HTR-8/SVneo (cell line): ENCODE measurements at regions not wholly inside any gene's neighbourhood (a gene's known extent, or its start where the extent isn't known, plus 50 kb on each side); places are given as distances from the start of the nearest gene placed in this dataset.

Experiments
- DNase-seq: peaks from one replicate; pipeline ENCODE4 v3.0.0; 2011; ENCODE audit warnings: low spot score, mixed read lengths; ENCODE audit not compliant: insufficient read length
- FAIRE-seq: peaks from 2 replicates; lab custom pipeline; 2011; peaks lifted over from hg19 to GRCh38; lab: Jason Lieb, UNC

DNA sequence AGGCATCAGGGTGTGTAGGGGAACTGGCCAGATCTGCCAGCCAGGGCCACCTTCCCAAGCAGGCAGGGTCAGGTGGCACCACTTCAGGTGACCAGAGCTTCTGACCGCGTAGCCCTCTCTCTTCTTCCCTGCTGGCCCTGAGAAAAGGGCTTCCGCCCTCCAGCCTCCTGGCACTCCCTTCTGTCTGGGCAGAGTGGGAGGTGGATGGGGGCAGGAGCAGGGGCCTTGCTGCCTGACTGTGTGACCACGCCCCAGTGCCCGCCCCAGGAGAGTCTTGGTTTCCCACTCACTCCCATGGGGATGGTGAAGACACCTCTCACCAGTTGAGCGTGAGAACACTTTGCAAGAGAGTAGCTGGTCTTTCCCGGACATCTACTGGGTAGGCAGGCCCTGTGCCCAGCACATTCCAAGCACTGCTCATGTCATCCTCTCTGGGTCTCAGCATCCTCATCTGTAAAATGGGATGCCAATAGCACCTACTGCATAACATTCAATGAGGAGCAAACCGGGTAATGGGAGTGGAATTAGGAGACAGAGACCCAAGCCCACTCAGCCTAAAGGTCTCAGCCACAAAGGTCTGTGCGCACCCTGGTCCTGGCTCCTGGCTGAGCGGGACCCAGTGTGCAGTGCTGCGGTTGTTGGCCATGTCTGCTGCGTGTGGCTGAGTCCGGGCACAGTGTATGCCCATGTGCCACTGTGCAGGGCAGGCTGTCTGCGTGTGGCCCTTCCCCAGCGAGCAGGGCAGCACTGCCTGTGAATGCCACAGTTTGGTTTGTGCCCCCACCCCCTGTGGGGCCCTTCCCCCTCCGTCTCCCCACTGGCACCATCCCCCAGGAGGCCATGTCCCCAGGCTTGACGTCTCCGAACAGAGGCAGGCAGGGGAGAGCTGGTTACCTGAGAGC, 179.1 kb upstream of the IER5L start:
- peak; percentile 63 for FAIRE-seq
- DNase-seq: no peak

DNA sequence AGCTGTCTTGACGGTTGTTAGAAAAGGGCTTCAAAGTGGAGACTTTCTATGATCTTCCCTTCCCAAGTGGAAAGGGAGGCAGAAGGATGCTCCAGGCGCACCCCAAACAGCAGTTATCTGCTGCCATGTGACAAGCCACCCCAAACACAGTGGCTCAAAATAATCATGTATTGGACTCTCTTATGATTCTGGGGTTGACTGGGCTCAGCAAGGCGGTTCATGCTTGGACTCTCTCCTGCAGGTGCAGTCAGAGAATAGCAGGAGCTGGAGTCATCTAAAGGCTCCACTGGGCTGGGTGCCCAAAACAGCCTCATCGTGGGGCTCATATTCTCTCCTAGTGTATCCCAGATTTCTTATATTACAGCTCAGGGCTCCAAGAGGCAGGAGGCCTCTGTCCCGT, 177.6 kb upstream of the IER5L start:
- DNase-seq (no peak), FAIRE-seq (no peak)

DNA sequence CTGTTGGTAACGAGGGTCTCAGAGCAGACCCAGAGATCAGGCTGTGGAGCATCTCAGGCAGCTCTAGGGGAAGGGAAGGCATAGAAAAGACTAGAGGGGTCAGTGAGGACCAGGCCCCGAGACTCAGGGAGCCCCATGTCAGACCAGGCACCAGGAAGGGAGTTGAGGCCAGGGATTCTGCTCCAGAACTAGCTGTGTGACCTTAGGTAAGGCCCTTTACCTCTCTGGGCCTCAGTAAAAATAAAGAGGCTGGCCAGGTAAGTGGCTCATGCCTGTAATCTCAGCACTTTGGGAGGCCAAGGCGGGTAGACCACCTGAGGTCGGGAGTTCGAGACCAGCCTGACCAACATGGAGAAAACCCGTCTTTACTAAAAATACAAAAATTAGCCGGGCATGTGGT, 176.4 kb upstream of the IER5L start:
- FAIRE-seq (no peak), DNase-seq (no peak)

DNA sequence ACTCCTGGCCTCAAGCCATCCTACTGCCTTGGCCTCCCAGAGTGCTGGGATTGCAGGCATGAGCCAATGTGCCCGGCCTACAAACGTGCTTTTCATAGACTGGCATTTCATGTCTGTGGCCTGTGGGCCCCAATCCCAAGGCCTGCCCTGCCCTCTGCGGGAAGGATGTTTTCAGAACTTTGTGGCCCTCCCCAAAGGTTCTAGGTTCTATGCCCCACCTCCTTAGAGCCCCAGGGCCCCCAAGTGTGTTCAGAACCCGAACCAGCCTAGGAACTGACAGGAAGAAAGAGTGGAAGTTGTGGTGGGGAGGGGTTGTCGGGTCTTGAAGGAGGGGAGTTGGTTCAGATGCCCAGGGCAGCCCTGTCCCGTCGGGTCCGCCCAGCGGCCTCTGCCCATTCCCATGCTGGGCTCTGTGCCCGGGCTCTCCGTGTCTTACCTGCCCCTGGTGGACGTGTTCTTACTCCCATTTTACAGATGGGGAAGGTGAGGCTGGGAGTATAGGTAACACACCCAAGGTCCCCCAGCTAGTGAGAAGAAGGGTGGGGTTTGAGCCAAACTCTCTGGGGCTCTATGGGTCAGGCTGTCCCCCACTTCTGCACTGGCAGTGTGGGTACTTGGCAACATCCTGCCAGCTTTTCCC, 175.8 kb upstream of the IER5L start:
- FAIRE-seq (no peak), DNase-seq (no peak)

DNA sequence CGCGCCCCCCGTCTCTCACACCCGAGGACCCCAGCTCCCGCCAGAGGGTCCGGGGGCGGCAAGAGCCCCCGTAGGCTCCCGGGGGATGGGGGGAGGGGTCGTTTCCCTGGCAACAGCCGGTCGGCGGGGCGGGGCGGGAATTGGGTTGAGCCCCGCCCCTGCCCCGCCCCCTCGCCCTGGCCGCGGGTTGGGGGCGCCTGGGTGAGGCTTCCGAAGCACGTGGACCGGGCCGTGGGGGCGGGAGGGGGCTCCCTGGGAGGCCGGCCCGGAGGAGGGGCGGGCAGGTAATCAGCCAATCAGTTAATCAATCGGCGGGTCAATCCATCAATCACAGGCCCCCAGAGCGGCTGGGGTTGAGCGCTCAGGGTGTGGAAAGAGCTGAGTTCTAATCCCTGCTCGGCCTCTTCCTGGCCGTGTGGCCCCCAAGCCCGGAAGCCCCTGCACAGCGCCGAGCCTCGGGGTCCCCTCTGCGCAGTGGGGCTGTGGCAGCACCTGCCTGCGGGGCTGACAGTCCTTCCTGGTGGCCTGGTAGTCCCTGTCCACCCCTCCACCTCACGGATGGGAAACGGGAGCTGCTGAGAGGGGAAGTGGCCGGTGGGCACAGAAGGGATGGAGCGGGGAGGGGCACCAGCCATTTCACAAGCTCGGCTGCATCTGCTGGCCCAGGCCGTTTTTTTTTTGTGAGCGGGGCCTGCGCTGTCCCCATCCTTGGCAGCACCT, 174.2 kb upstream of the IER5L start:
- FAIRE-seq (no peak), DNase-seq (no peak)

DNA sequence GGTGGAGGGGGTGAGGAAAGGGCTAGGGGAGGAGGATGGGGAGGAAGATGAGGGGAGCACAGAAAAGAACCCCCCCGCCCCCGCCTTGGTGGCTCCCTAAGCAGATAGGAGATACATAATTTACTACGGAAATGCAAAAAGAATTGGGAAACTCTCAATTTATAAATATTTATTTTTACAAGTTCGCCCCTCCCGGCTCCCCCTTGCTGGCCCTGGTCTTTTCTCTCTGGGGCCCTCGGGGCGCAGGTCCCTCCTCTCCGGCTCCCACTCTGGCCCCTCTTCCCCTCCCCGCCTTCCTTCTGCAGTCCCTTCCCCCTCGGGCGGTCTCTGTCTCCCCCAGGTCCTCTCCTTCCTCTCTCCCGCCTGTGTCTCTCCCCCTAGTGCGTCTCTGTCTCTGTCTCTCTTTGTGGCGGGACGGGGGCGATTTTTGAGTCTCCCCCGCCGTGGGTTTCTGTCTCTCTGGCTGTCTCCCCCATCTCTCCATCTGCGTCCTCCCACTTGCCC, 173.6 kb upstream of the IER5L start:
- FAIRE-seq: no peak

DNA sequence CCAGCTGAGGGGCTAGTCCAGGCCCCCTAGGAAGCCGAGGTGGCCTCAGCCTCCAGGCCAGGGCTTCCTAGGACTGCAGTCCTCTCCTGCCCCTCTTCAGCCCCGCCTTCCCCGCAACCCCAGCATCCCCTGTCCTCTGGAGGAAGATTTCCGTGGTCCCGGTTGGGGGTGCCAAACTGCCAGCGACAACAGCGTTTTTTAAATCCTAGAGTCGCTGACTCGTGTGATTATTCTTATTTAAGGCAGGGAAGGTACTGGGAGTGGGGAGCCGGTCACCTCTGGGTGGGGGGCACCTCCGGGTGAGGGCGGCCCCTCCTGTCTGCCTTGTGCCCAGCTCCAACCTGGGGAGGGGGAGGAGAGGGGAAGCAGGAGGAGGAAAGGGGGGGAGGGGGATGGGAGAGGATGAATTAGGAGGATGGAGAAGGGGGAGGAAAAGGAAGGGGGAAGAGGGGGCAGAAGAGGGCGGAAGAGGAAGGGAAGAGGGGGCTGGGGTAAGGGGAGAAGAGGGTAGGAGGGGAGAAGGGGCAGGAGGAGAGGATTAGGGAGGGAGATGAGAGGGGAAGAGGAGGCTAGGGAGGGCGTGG, 173.1 kb upstream of the IER5L start:
- DNase-seq (no peak), FAIRE-seq (no peak)

More for the DNA sequence above, 173.6 kb upstream of the IER5L start:
- DNase-seq: no peak

- FAIRE-seq (no peak), DNase-seq (no peak)
These were observed 172.3 kb upstream of the IER5L start for GRCh38 chr9:129350143-129350935.

DNA sequence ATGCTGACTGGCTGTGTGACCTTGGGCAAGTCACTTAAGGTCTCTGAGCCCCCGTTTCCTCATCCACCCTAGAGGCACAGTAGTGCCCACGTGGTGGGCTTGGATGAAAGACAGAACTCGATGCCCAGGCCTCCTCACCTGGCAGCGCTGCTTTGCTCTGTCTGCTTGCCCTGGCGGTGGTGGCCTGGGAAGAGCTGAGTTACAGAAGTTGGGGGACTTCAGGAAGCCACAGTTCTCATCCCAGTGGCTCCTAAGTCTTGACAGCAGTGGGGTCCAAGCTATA, 171.5 kb upstream of the IER5L start:
- DNase-seq: no peak
- no peak for FAIRE-seq

GRCh38 chr9:129348890-129349664, 171.0 kb upstream of the IER5L start:
- DNase-seq: no peak
- no peak for FAIRE-seq

GRCh38 chr9:129347316-129348120, 169.5 kb upstream of the IER5L start:
- FAIRE-seq: no peak

GRCh38 chr9:129346046-129346445, 168.0 kb upstream of the IER5L start:
- FAIRE-seq (no peak), DNase-seq (no peak)

More at GRCh38 chr9:129347316-129348120, 169.5 kb upstream of the IER5L start:
- DNase-seq: no peak

DNA sequence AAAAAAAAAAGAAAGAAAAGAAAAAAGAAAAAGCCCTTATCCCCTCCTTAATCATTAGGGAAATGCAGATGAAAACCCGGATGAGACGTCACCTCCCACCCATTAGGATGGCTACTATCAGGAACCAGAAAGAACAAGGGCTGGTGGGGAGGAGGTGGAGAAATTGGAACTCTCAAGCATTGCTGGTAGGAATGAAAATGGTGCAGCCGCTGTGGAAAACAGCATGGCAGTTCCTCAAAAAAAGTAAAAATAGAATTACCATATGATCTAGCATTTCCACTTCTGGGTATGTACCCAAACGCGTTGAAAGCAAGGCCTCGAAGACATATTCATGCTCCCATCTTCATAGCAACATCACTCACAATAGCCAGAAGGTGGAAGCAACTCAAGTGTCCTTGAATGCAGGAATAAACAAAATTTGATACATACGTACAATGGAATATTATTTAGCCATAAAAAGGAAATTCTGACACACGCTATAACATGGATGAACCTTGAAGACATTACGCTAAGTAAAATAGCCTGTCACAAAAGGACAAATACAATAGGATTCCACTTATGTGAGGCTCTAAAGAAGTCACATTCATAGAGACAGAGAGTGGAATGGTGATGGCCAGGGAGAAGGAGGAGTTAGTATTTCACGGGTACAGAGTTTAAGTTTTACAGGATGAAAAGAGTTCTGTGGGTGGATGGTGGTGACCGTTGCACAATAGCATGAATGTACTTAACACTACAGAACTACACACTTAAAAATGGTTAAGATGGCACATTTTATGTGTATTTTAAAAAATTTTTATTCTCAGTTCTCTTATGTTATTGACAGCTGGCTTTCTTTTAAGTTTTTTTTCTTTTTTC, 166.8 kb upstream of the IER5L start:
- no peak for FAIRE-seq
- DNase-seq: no peak

DNA sequence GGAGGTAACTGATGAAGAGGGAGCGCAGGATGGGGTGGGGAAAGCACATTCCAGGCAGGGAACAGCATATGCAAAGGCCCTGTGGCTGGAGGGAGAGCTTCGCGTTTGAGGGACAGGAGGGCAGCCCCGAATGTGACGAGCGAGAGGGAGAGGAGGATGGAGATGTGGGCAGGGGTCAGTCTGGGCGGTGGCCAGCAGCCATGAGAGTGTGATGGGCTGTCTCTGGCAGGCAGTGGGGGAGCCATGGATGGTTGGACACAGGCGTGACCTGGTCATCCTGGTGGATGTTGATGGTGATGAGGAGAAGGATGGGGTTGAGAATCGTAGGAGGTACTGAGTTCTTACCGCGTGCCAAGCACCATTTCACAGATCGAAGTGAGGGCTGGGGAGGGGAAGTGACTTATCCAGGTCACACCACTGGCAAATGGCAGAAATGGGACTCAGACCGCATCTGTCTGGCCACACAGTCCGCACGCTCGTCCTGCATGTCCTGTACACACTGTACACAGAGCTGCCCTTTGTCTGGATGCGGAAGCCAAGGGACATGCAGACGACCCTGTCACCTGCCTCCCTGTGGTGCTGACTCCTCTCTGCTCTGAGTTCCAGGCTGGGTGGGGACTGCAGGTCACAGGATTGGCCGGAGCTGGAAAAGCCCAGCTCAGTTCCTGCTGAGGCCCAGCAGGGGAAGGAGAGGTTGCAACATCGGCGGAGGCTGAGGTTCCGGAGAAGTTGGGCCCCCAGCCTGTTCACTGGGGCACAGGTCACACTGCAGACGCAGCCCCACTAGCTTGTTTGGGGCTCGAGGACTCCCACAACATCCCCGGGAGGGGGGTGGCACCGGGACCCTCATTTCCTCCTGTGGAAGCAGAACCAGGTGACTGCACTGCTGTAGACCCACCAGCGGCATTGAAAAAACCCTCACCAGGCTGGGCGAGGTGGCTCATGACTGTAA, 165.6 kb upstream of the IER5L start:
- FAIRE-seq: no peak

DNA sequence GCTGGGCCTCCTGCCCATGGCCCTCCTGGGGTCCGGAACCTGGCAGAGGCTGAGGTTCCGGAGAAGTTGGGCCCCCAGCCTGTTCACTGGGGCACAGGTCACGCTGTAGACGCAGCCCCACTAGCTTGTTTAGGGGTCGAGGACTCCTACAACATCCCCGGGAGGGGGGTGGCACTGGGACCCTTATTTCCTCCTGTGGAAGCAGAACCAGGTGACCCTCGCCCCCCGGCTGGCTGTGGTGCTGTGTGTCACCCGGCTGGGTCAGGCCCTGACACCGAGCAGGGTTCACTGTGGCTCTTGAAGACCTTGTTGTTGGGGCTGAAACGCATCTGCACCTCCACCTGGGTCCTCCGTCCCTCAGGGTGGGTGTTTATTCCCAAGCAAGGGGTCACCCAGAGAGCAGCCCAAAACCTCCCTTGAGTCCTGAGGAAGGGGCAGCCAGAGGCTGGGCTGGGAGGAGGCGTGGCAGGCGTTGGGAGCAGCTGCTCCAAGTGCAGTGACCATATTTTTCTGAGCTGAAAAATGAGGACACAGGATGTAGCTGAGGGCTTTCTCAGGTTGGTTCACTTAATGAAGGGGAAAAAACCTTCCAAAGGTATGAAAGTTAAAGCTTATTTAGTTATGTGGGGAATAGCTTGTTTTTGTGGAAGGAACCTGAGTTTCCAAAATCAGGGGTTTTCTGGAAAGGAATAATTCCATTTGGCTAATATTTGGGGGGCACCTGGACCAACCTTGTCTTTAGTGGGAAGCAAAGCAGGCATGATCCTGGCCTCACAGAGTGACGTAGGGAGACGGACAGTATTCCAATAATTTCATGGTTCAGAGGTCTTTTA, 164.7 kb upstream of the IER5L start:
- FAIRE-seq (no peak), DNase-seq (no peak)

More for the DNA sequence above, 165.6 kb upstream of the IER5L start:
- DNase-seq: no peak

GRCh38 chr9:129341987-129342348, 163.9 kb upstream of the IER5L start:
- DNase-seq: no peak
- no peak for FAIRE-seq
